Neural cell (in vitro differentiated cells): ENCODE measurements at regions not wholly inside any gene's neighbourhood (a gene's known extent, or its start where the extent isn't known, plus 50 kb on each side); places are given as distances from the start of the nearest gene placed in this dataset.

Experiments
- H2AFZ ChIP-seq: fragments of 200-600, 300-800 bp; sonication (generic), shearing (Covaris generic); 2 replicates; pipeline ENCODE4 v1.6.0; 2014; ENCODE audit warnings: low read depth, mild to moderate bottlenecking, antibody characterized with exemption, low read length, moderate library complexity
- H3F3A ChIP-seq: fragments of 200-600 bp; shearing (Covaris generic); 2 replicates; pipeline ENCODE4 v1.6.1; 2016; ENCODE audit warnings: mild to moderate bottlenecking, moderate library complexity, mixed read lengths, antibody characterized with exemption, low read length; ENCODE audit not compliant: insufficient read depth, poor library complexity, severe bottlenecking
- H3K27ac ChIP-seq: fragments of 200-600, 300-800 bp; sonication (generic), shearing (Covaris generic); 2 replicates; pipeline ENCODE4 v1.5.1; 2014; ENCODE audit warnings: mild to moderate bottlenecking, low read length, moderate library complexity
- H3K27me3 ChIP-seq: fragments of 300-800, 200-600 bp; sonication (generic), shearing (Covaris generic); 2 replicates; pipeline ENCODE4 v1.6.0; 2014; ENCODE audit warnings: mild to moderate bottlenecking, low read depth, low read length, moderate library complexity; ENCODE audit not compliant: insufficient read depth
- H3K36me3 ChIP-seq: fragments of 300-800, 200-600 bp; sonication (generic), shearing (Covaris generic); 2 replicates; pipeline ENCODE4 v1.5.1; 2014; ENCODE audit warnings: mild to moderate bottlenecking, antibody characterized with exemption, low read length, moderate library complexity; ENCODE audit not compliant: insufficient read depth
- H3K4me2 ChIP-seq: fragments of 300-800, 200-600 bp; sonication (generic), shearing (Covaris generic); 2 replicates; pipeline ENCODE4 v1.6.0; 2014; ENCODE audit warnings: mild to moderate bottlenecking, low read length
- H3K4me3 ChIP-seq: fragments of 300-800, 200-600 bp; sonication (generic), shearing (Covaris generic); 2 replicates; pipeline ENCODE4 v1.5.1; 2014; ENCODE audit warnings: mild to moderate bottlenecking, low read length, moderate library complexity
- H3K79me2 ChIP-seq: fragments of 200-600 bp; shearing (Covaris generic); replicated peaks from 2 replicates; pipeline ENCODE4 v1.6.0; 2014; ENCODE audit warnings: mild to moderate bottlenecking, low read length, moderate library complexity; ENCODE audit not compliant: insufficient read depth
- H3K9ac ChIP-seq: fragments of 300-800, 200-600 bp; sonication (generic), shearing (Covaris generic); 2 replicates; pipeline ENCODE4 v1.6.1; 2016; ENCODE audit warnings: mild to moderate bottlenecking, low read length, mixed read lengths
- H3K9me2 ChIP-seq: fragments of 200-600 bp; shearing (Covaris generic); 2 replicates; pipeline ENCODE4 v1.6.1; 2016; ENCODE audit warnings: mild to moderate bottlenecking, low read length, mixed read lengths; ENCODE audit not compliant: insufficient read depth
- H3K9me3 ChIP-seq: fragments of 200-600, 300-800 bp; sonication (generic), shearing (Covaris generic); 2 replicates; pipeline ENCODE4 v1.6.1; 2016; ENCODE audit warnings: mild to moderate bottlenecking, mixed run types, low read length, moderate library complexity, mixed read lengths
- H4K20me1 ChIP-seq: fragments of 200-600 bp; shearing (Covaris generic); 2 replicates; pipeline ENCODE4 v1.6.1; 2016; ENCODE audit warnings: mild to moderate bottlenecking, mixed run types; ENCODE audit not compliant: insufficient read depth
- EP300 ChIP-seq: fragments of 450-650 bp; conservative IDR thresholded peaks from 2 replicates; pipeline ENCODE4 v1.6.1; 2014; ENCODE audit warnings: antibody characterized with exemption, mild to moderate bottlenecking, moderate library complexity; ENCODE audit not compliant: poor library complexity, severe bottlenecking
- EZH2 ChIP-seq: fragments of 200-600, 300-800 bp; shearing (Covaris generic), sonication (generic); IDR thresholded peaks from 2 replicates; pipeline ENCODE4 v1.6.1; 2014; ENCODE audit warnings: antibody characterized with exemption, low read length, borderline replicate concordance, mild to moderate bottlenecking; ENCODE audit not compliant: insufficient read depth, poor library complexity, severe bottlenecking
- MXI1 ChIP-seq: fragments of 450-650 bp; conservative IDR thresholded peaks from 2 replicates; pipeline ENCODE4 v1.6.1; 2014; ENCODE audit warnings: antibody characterized with exemption, mild to moderate bottlenecking; ENCODE audit not compliant: poor library complexity, severe bottlenecking
- POLR2AphosphoS5 ChIP-seq: IDR thresholded peaks from 2 replicates; pipeline ENCODE4 v1.6.1; 2012
- RAD21 ChIP-seq: fragments of 450-650 bp; conservative IDR thresholded peaks from 2 replicates; pipeline ENCODE4 v1.6.1; 2014; ENCODE audit warnings: antibody characterized with exemption, mild to moderate bottlenecking, moderate library complexity
- SMC3 ChIP-seq: fragments of 450-650 bp; conservative IDR thresholded peaks from 2 replicates; pipeline ENCODE4 v1.6.1; 2014; ENCODE audit warnings: antibody characterized with exemption, mild to moderate bottlenecking, moderate library complexity; ENCODE audit not compliant: poor library complexity
- TAF1 ChIP-seq: IDR thresholded peaks from 2 replicates; pipeline ENCODE4 v1.6.1; 2012; ENCODE audit warnings: low read depth
- TF ChIP-seq, protein P1 (sequence below): fragments of 450-650 bp; IDR thresholded peaks from 2 replicates; pipeline ENCODE4 v1.5.1; 2014; ENCODE audit warnings: antibody characterized with exemption, mild to moderate bottlenecking, moderate library complexity; ENCODE audit not compliant: poor library complexity, severe bottlenecking
- TF ChIP-seq, protein P2 (sequence below): IDR thresholded peaks from 2 replicates; pipeline ENCODE4 v1.6.1; 2012; ENCODE audit warnings: borderline replicate concordance

DNA sequence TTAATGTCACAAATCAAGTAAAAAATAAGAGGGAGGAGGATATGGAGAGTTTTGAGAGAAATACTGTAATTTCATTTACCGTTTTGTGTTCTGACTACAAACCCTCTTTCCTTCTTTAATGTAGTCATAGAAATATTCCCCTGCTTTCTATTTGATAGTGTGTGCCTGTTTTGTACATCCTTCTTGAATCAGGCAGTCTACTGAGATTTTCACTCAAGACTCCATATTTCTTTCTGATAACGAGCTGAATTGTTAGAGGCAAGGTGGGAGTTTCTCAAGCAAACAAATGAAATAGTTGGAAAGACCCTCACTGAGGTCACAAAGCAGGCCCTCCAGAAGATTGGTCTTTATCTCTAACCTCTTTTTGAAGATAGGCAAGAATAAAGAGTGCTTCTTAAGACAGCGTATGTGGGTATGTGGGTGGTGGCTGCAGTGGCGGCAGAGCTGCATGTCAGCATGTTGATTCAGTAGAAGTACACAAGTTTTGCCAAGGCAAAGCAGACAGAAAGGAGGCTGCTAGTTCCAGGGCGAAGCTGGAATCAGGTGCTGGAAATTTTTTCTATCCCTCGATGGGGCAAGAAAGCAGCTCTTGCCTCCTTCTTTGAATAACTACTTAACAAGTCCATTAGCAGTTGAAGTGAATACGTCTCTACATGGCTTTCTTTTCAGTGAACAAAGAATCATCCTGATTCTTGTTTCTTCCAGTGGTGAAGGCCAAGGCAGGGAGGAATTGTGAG is 164.2 kb downstream of the FAM76B start:
- Histone ChIP-seq H4K20me1 (no peaks in the 10 kb centered on the region), H3K4me3 (no peak overlapping the region), H2AFZ (no peak overlapping the region), H3F3A (no peaks in the 10 kb centered on the region), H3K9me2 (no peaks in the 10 kb centered on the region), H3K4me2 (no peak overlapping the region), H3K79me2 (no peaks in the 10 kb centered on the region), H3K27ac (no peak overlapping the region), H3K9ac (no peak overlapping the region), H3K36me3 (no peaks in the 10 kb centered on the region), H3K27me3 (no peaks in the 10 kb centered on the region), H3K9me3 (no peaks in the 10 kb centered on the region)
- TF ChIP-seq TAF1 (no peak), EP300 (no peak), SMC3 (no peak), RAD21 (no peak), EZH2 (no peak), POLR2AphosphoS5 (no peak)
- TF ChIP-seq, protein P1, sequence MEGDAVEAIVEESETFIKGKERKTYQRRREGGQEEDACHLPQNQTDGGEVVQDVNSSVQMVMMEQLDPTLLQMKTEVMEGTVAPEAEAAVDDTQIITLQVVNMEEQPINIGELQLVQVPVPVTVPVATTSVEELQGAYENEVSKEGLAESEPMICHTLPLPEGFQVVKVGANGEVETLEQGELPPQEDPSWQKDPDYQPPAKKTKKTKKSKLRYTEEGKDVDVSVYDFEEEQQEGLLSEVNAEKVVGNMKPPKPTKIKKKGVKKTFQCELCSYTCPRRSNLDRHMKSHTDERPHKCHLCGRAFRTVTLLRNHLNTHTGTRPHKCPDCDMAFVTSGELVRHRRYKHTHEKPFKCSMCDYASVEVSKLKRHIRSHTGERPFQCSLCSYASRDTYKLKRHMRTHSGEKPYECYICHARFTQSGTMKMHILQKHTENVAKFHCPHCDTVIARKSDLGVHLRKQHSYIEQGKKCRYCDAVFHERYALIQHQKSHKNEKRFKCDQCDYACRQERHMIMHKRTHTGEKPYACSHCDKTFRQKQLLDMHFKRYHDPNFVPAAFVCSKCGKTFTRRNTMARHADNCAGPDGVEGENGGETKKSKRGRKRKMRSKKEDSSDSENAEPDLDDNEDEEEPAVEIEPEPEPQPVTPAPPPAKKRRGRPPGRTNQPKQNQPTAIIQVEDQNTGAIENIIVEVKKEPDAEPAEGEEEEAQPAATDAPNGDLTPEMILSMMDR: no peak
- TF ChIP-seq, protein P2, sequence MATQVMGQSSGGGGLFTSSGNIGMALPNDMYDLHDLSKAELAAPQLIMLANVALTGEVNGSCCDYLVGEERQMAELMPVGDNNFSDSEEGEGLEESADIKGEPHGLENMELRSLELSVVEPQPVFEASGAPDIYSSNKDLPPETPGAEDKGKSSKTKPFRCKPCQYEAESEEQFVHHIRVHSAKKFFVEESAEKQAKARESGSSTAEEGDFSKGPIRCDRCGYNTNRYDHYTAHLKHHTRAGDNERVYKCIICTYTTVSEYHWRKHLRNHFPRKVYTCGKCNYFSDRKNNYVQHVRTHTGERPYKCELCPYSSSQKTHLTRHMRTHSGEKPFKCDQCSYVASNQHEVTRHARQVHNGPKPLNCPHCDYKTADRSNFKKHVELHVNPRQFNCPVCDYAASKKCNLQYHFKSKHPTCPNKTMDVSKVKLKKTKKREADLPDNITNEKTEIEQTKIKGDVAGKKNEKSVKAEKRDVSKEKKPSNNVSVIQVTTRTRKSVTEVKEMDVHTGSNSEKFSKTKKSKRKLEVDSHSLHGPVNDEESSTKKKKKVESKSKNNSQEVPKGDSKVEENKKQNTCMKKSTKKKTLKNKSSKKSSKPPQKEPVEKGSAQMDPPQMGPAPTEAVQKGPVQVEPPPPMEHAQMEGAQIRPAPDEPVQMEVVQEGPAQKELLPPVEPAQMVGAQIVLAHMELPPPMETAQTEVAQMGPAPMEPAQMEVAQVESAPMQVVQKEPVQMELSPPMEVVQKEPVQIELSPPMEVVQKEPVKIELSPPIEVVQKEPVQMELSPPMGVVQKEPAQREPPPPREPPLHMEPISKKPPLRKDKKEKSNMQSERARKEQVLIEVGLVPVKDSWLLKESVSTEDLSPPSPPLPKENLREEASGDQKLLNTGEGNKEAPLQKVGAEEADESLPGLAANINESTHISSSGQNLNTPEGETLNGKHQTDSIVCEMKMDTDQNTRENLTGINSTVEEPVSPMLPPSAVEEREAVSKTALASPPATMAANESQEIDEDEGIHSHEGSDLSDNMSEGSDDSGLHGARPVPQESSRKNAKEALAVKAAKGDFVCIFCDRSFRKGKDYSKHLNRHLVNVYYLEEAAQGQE: no peak

DNA sequence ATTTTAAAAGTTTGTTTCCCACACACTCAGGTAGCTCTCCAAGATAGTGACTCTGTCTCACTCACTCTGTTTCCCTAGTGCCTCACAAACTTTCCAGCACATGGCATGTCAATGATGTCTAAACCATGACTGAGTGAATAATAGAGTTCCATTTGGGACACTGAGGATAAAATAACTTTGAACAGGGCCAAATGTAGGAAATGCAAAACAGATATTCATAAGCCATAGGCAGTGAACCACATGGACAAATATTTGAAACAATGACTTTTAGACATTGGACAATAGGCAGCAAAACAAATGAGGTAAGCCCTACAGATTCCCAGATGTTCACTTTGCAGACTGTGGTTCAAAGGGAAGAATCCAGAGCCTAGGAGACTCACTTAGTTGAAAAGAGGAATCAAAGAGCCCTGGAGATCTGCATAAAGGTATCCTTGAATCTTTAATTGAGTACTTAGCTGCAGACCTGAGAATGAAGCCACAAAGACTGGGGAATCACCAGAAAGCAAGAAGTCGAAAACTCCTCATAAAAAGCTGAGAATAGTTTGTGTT is 173.3 kb downstream of the FAM76B start:
- Histone ChIP-seq H3K36me3 (no peaks in the 10 kb centered on the region), H2AFZ (no peak overlapping the region), H4K20me1 (no peaks in the 10 kb centered on the region), H3K9me3 (no peaks in the 10 kb centered on the region), H3K4me3 (no peak overlapping the region), H3K9me2 (no peaks in the 10 kb centered on the region), H3K4me2 (no peak overlapping the region), H3K27me3 (no peaks in the 10 kb centered on the region), H3K9ac (no peak overlapping the region), H3K27ac (no peak overlapping the region), H3F3A (no peaks in the 10 kb centered on the region), H3K79me2 (no peaks in the 10 kb centered on the region)
- TF ChIP-seq POLR2AphosphoS5: no peak
- TF ChIP-seq TAF1: no peak
- no peak for TF ChIP-seq MXI1
- no peak for TF ChIP-seq SMC3
- no peak for TF ChIP-seq RAD21
- TF ChIP-seq, protein P1: no peak
- TF ChIP-seq, protein P2: no peak
- TF ChIP-seq EZH2: no peak
